ENCODE measurements at regions not wholly inside any gene's neighbourhood (a gene's known extent, or its start where the extent isn't known, plus 50 kb on each side); places are given as distances from the start of the nearest gene placed in this dataset.
A peak's percentile ranks its signal among the peaks of the same experiment; 100 is the strongest.

GRCh38 chr10:14412624-14413023 is 81.9 kb upstream of the FRMD4A start:
- H3K9ac ChIP-seq (ENCODE audit: low read length) = no peak overlapping the region
- no peaks in the 10 kb centered on the region for H4K20me1 ChIP-seq (ENCODE audit: control insufficient read depth, insufficient read depth, low read length, poor library complexity, severe bottlenecking)
- ChIA-PET CTCF (interaction anchor here (0.8 kb wide), 1 partner anchor 20 kb away, joined by 3 read pairs; no protein-coding TSS in a partner anchor), POLR2A (no interaction called here)
- H3K4me3 ChIP-seq (ENCODE audit: control extremely low read depth in 1 of 5, extremely low read depth in 1 of 5, insufficient read depth in 1 of 5, low read depth in 2 of 5, low read length in 4 of 5) = no peak overlapping the region
- Mint-ChIP-seq H3K4me1 (peaks cover 24% of the 10 kb centered on the region), H3K9me3 (ENCODE audit: insufficient read depth) (peaks cover 2% of the 10 kb centered on the region), H3K27me3 (peaks cover 40% of the 10 kb centered on the region), H3K27ac (no peak overlapping the region), H3K4me3 (no peak overlapping the region)
- peaks cover 0 to 3% (median 2%) of the 10 kb centered on the region in 3 donors for H3K9me3 ChIP-seq (ENCODE audit: control extremely low read depth in 1 of 3, control insufficient read depth in 2 of 3, insufficient read depth in 1 of 3, low read length in 2 of 3)
- no peak overlapping the region for H3K4me2 ChIP-seq (replicated peaks; ENCODE audit: low read depth, low read length, poor library complexity, severe bottlenecking)
- no peak overlapping the region for H3K27ac ChIP-seq (ENCODE audit: low read length in 2 of 2)
- H3K36me3 ChIP-seq (replicated peaks in 1 of 2; ENCODE audit: control extremely low read depth in 1 of 2, control insufficient read depth in 1 of 2, extremely low read depth in 1 of 2, insufficient read depth in 2 of 2, low read length in 1 of 2) = no peaks in the 10 kb centered on the region
- peaks cover 8 to 19% of the 10 kb centered on the region in 2 donors for H3K4me1 ChIP-seq (ENCODE audit: control insufficient read depth in 2 of 2, insufficient read depth in 2 of 2, low read length in 2 of 2)
- 71% methylated on average over 2 of the region's 2 CpGs for WGBS (ENCODE audit: insufficient coverage)
- H3K79me2 ChIP-seq (ENCODE audit: control insufficient read depth, insufficient read depth, low read length) = no peaks in the 10 kb centered on the region
- intact Hi-C loops (cut with micrococcal nuclease) = no loop called here
- ATAC-seq (ENCODE audit: low read depth) (no peak), DNase-seq (no peak)
- TF ChIP-seq EZH2 (IDR thresholded peaks at IDR 0.05; ENCODE audit: borderline replicate concordance, insufficient read depth, low read depth, low read length, poor library complexity, severe bottlenecking) (no peak), CTCF (IDR thresholded peaks at IDR 0.05) (no peak)
- H2AFZ ChIP-seq (ENCODE audit: insufficient read depth, low read depth, low read length, poor library complexity, severe bottlenecking) = no peak overlapping the region
- H3K27me3 ChIP-seq (replicated peaks in 1 of 4; ENCODE audit: control extremely low read depth in 1 of 4, control insufficient read depth in 3 of 4, insufficient read depth in 4 of 4, low read length in 3 of 4) = peaks cover 0 to 20% (median 15%) of the 10 kb centered on the region in 4 experiments

DNA sequence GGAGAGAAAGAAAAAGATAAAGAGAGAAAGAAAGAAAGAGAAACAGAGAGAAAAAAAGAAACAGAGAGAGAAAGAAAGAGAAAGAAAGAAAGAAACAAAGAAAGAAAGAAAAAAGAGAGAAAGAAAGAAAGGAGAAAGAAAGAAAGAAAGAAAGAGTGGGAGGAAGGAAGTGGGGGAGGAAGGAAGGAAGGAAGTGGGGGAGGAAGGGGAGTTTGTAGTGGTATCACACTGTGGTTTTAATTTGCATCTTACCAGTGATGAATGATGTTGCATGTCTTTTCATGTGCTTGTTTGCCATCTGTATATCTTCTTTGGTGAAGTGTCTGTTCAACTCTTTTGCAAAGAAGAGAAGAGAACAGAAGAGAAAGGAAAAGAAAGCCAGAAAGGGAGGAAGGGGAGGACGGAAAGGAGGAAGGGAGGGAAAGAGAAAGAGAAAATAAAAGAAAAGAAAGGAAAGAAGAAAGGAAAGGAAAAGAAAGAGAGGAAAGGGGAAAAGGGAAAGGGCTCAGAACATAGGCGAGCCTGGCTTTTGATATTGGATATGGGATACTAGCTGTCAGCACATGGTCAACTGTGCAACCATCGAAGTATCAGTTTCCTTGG is 79.2 kb upstream of the FRMD4A start:
- H3K36me3 ChIP-seq (replicated peaks in 1 of 2; ENCODE audit: control extremely low read depth in 1 of 2, control insufficient read depth in 1 of 2, extremely low read depth in 1 of 2, insufficient read depth in 2 of 2, low read length in 1 of 2) = no peaks in the 10 kb centered on the region
- no peak overlapping the region for H3K4me2 ChIP-seq (replicated peaks; ENCODE audit: low read depth, low read length, poor library complexity, severe bottlenecking)
- peaks cover 2% of the 10 kb centered on the region for H3K9me3 Mint-ChIP-seq (ENCODE audit: insufficient read depth)
- no peak overlapping the region for H3K9ac ChIP-seq (ENCODE audit: low read length)
- H3K4me3 Mint-ChIP-seq = no peak overlapping the region
- H3K79me2 ChIP-seq (ENCODE audit: control insufficient read depth, insufficient read depth, low read length) = no peaks in the 10 kb centered on the region
- ChIA-PET CTCF (no interaction called here), POLR2A (no interaction called here)
- WGBS (ENCODE audit: insufficient coverage) = 88% methylated on average over 3 of the region's 3 CpGs
- peaks cover 8 to 19% of the 10 kb centered on the region in 2 donors for H3K4me1 ChIP-seq (ENCODE audit: control insufficient read depth in 2 of 2, insufficient read depth in 2 of 2, low read length in 2 of 2)
- TF ChIP-seq EZH2 (IDR thresholded peaks at IDR 0.05; ENCODE audit: borderline replicate concordance, insufficient read depth, low read depth, low read length, poor library complexity, severe bottlenecking) = no peak
- TF ChIP-seq CTCF (IDR thresholded peaks at IDR 0.05) = peak; percentile 21
- intact Hi-C loops (cut with micrococcal nuclease) = no loop called here
- H3K4me3 ChIP-seq (ENCODE audit: control extremely low read depth in 1 of 5, extremely low read depth in 1 of 5, insufficient read depth in 1 of 5, low read depth in 2 of 5, low read length in 4 of 5) = no peak overlapping the region
- H2AFZ ChIP-seq (ENCODE audit: insufficient read depth, low read depth, low read length, poor library complexity, severe bottlenecking) = no peak overlapping the region
- no peak overlapping the region for H3K27ac Mint-ChIP-seq
- H3K27me3 Mint-ChIP-seq = peaks cover 39% of the 10 kb centered on the region
- H3K4me1 Mint-ChIP-seq = peaks cover 25% of the 10 kb centered on the region
- H4K20me1 ChIP-seq (ENCODE audit: control insufficient read depth, insufficient read depth, low read length, poor library complexity, severe bottlenecking) = no peaks in the 10 kb centered on the region
- H3K27ac ChIP-seq (ENCODE audit: low read length in 2 of 2) = no peak overlapping the region
- peaks cover 0 to 18% (median 12%) of the 10 kb centered on the region in 4 experiments for H3K27me3 ChIP-seq (replicated peaks in 1 of 4; ENCODE audit: control extremely low read depth in 1 of 4, control insufficient read depth in 3 of 4, insufficient read depth in 4 of 4, low read length in 3 of 4)
- peaks cover 0 to 3% (median 2%) of the 10 kb centered on the region in 3 donors for H3K9me3 ChIP-seq (ENCODE audit: control extremely low read depth in 1 of 3, control insufficient read depth in 2 of 3, insufficient read depth in 1 of 3, low read length in 2 of 3)
- no peak for DNase-seq
- no peak for ATAC-seq (ENCODE audit: low read depth)

Measured in B cell (primary cell).